T-cell (primary cell): ENCODE measurements at regions not wholly inside any gene's neighbourhood (a gene's known extent, or its start where the extent isn't known, plus 50 kb on each side); places are given as distances from the start of the nearest gene placed in this dataset.

ENCODE experiments used
- ATAC-seq, 4 experiments: fragments of 200-7000 bp in 3 of 4; fragments of 150-1000 bp in 1 of 4; cut with Tn5 transposase; replicated peaks in 1 of 4; 1 replicate in 3 of 4; 2 replicates in 1 of 4; pipeline ENCODE4 v1.10.0; 2021; ENCODE audit warnings: moderate library complexity in 3 of 4, mild to moderate bottlenecking in 2 of 4, moderate number of reproducible peaks in 1 of 4
- CTCF ChIA-PET, 2 donors: fragments of 300-600 bp; sonication (Branson Sonifier 250); formaldehyde crosslinking; loops; one replicate each; lab custom pipeline; 2022; ENCODE audit warnings: antibody characterized with exemption in 2 of 2; lab: Charles Lee
- POLR2A ChIA-PET, 2 donors: fragments of 300-600 bp; sonication (Branson Sonifier 250); formaldehyde crosslinking; loops; one replicate each; lab custom pipeline; 2022; ENCODE audit warnings: antibody characterized with exemption in 2 of 2; lab: Charles Lee
- DNase-seq, 35 experiments: peaks; one replicate each; pipeline versions ENCODE4 v3.0.0 to v3.0.0-alpha.2; 2013 to 2023
- H3K27ac ChIP-seq: one replicate; pipeline ENCODE4 v1.5.1; 2013; ENCODE audit warnings: low read length
- H3K27me3 ChIP-seq, 2 experiments: replicated peaks in 1 of 2; 1 replicate in 1 of 2; 2 replicates in 1 of 2; pipeline versions ENCODE4 v1.6.1 to v1.7.0; 2013; ENCODE audit warnings: low read length in 1 of 2, mixed read lengths in 1 of 2; ENCODE audit not compliant: control insufficient read depth in 2 of 2, insufficient read depth in 2 of 2; ENCODE audit errors: extremely low read depth in 1 of 2
- H3K36me3 ChIP-seq, 2 donors: 1 replicate in 1 of 2; 2 replicates in 1 of 2; pipeline versions ENCODE4 v1.6.1 to v1.7.0; 2013; ENCODE audit warnings: low read length in 1 of 2; ENCODE audit not compliant: control insufficient read depth in 2 of 2, insufficient read depth in 1 of 2; ENCODE audit errors: extremely low read depth in 1 of 2
- H3K4me1 ChIP-seq, 2 experiments: 1 replicate in 1 of 2; 2 replicates in 1 of 2; pipeline versions ENCODE4 v1.6.1 to v1.7.0; 2013; ENCODE audit warnings: low read length in 2 of 2, mixed read lengths in 1 of 2; ENCODE audit not compliant: insufficient read depth in 2 of 2, control insufficient read depth in 1 of 2; ENCODE audit errors: extremely low read depth in 1 of 2
- H3K4me3 ChIP-seq, 2 donors: 1 replicate in 1 of 2; 2 replicates in 1 of 2; pipeline versions ENCODE4 v1.5.1 to v1.7.0; 2013; ENCODE audit warnings: mild to moderate bottlenecking in 2 of 2, low read length in 1 of 2, moderate library complexity in 1 of 2; ENCODE audit not compliant: control insufficient read depth in 1 of 2; ENCODE audit errors: extremely low read depth in 1 of 2
- H3K9me3 ChIP-seq: 2 replicates; pipeline ENCODE4 v1.7.0; 2013
- H3K27ac Mint-ChIP-seq, 2 donors: one replicate each; pipeline ENCODE4 v1.8.0; 2020 to 2021; ENCODE audit warnings: mild to moderate bottlenecking in 2 of 2, mixed read lengths in 2 of 2
- H3K27me3 Mint-ChIP-seq, 2 donors: one replicate each; pipeline ENCODE4 v1.8.0; 2021 to 2022; ENCODE audit warnings: mixed read lengths in 2 of 2
- H3K36me3 Mint-ChIP-seq: one replicate; pipeline ENCODE4 v1.8.0; 2021; ENCODE audit warnings: mixed read lengths
- H3K4me1 Mint-ChIP-seq, 3 donors: one replicate each; pipeline ENCODE4 v1.8.0; 2020 to 2022; ENCODE audit warnings: mixed read lengths in 3 of 3, mild to moderate bottlenecking in 1 of 3
- H3K4me3 Mint-ChIP-seq, 3 donors: one replicate each; pipeline ENCODE4 v1.8.0; 2020 to 2022; ENCODE audit warnings: mild to moderate bottlenecking in 3 of 3, mixed read lengths in 3 of 3, moderate library complexity in 3 of 3
- H3K9me3 Mint-ChIP-seq, 3 donors: one replicate each; pipeline ENCODE4 v1.8.0; 2020 to 2022; ENCODE audit warnings: mixed read lengths in 3 of 3
- WGBS: methylation state at CpG from one replicate; pipeline ENCODE4 v1.1.5; 2013; ENCODE audit warnings: missing lambda C conversion rate; ENCODE audit not compliant: insufficient coverage; 5-methylcytosine and 5-hydroxymethylcytosine counted together

DNA sequence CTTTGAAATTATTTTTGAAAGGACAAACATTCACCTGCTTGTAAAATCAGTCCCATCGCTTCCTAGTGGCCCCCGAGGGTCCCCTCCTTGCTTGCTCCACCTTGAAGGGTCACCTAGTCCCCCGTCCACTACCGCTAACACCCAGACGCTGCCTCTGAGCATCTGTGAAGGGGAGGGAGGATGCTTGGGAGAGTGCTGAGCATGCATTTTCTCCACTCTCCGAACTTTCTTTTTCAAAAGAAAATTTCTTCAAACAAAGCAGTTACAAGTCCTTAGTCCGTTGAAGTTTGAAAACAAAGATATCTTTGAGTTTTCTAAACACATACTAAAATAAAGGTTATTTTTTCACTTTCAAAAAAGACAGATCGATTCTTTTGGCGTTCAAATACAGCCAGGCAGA, 224.3 kb upstream of the ARID1B start:
- DNase-seq = no peak
- 83% methylated on average over 1 of the region's 9 CpGs for WGBS
- CTCF ChIA-PET = no interaction called here
- Mint-ChIP-seq H3K4me3 (no peak overlapping the region), H3K36me3 (no peaks in the 10 kb centered on the region), H3K9me3 (no peaks in the 10 kb centered on the region), H3K27ac (no peak overlapping the region), H3K27me3 (peaks cover 0 to 3% of the 10 kb centered on the region in 2 donors), H3K4me1 (peaks cover 0 to 2% (median 0%) of the 10 kb centered on the region in 3 donors)
- Histone ChIP-seq H3K27ac (no peak overlapping the region), H3K9me3 (no peaks in the 10 kb centered on the region), H3K36me3 (no peaks in the 10 kb centered on the region), H3K4me3 (no peak overlapping the region), H3K27me3 (peaks cover 0 to 4% of the 10 kb centered on the region in 2 experiments), H3K4me1 (no peaks in the 10 kb centered on the region)
- ATAC-seq = no peak
- POLR2A ChIA-PET = no interaction called here

DNA sequence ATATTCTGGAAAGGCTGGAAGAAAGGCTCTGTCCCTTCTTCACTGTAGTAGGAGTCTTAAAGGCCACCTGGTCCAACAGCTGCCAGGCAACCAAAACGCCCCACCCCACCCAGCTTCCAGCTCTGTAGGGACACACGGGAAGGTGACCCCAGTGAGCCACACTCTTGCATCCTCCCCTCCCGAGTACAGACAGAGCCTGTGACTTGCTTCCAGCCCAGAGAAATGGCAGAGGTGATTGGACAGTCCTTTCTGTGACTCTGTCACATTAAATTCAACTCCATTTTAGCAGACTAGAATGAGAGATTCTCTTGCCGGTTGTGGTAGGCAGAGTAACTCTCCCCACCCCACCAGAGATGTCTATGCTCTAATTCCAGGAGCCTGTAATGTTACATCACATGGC, 226.2 kb upstream of the ARID1B start:
- Histone ChIP-seq H3K4me3 (no peak overlapping the region), H3K9me3 (no peaks in the 10 kb centered on the region), H3K27ac (no peak overlapping the region), H3K4me1 (no peaks in the 10 kb centered on the region), H3K27me3 (no peaks in the 10 kb centered on the region), H3K36me3 (no peaks in the 10 kb centered on the region)
- H3K27ac Mint-ChIP-seq = no peak overlapping the region
- WGBS = 68% methylated on average over 3 of the region's 4 CpGs
- DNase-seq (no peak), ATAC-seq (no peak)
- no peaks in the 10 kb centered on the region for H3K27me3 Mint-ChIP-seq
- ChIA-PET CTCF (no interaction called here), POLR2A (no interaction called here)
- no peaks in the 10 kb centered on the region for H3K9me3 Mint-ChIP-seq
- H3K36me3 Mint-ChIP-seq = no peaks in the 10 kb centered on the region
- no peaks in the 10 kb centered on the region for H3K4me1 Mint-ChIP-seq
- H3K4me3 Mint-ChIP-seq = no peak overlapping the region

DNA sequence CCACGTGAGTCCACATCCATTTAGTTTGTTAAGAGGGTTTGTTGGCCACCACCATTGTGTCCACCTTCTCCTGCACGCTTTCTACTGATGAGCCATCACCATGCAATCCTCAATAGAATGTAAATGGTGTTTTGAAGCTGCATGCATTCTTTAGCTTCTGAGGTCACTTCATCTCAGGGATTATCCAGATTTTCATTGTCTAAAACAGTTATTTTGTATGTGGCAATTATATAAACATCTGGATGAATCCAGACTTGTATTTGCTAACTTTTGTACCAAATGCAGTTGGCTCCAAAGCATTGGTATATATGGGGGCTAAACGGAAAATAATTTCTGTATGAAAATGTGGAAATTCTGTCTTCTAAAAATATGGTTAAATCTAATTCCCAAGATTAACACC, 231.2 kb upstream of the ARID1B start:
- Mint-ChIP-seq H3K4me3 (no peak overlapping the region), H3K9me3 (no peaks in the 10 kb centered on the region), H3K4me1 (no peaks in the 10 kb centered on the region), H3K36me3 (no peaks in the 10 kb centered on the region), H3K27ac (no peak overlapping the region), H3K27me3 (peaks cover 0 to 4% of the 10 kb centered on the region in 2 donors)
- H3K27me3 ChIP-seq = no peaks in the 10 kb centered on the region
- no peaks in the 10 kb centered on the region for H3K4me1 ChIP-seq
- DNase-seq (no peak), ATAC-seq (no peak)
- CTCF ChIA-PET = no interaction called here
- no peaks in the 10 kb centered on the region for H3K36me3 ChIP-seq
- no peaks in the 10 kb centered on the region for H3K9me3 ChIP-seq
- no CpG with 5 or more reads among the region's 3 CpGs for WGBS
- no peak overlapping the region for H3K27ac ChIP-seq
- POLR2A ChIA-PET = no interaction called here
- no peak overlapping the region for H3K4me3 ChIP-seq

DNA sequence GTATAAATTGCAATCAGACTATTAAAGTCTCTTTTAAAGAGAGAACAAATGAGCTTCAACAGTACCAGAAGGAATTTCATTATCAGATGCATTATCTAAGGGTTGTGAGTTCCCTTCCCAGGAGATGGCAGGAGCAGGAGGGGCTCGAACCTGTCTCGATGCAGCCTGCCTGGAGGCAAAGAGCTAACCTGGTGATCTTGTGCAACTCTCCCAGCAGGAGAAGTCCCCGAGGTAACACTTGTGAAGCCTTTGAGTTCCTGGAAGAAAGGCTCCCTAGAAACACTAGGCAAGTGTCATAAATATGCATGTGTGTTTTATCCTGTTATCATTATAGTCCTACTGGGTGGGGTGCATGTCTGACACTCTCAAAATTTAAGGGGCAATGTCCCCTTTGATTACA, 232.2 kb upstream of the ARID1B start:
- H3K9me3 Mint-ChIP-seq = no peaks in the 10 kb centered on the region
- Histone ChIP-seq H3K27ac (no peak overlapping the region), H3K4me1 (no peaks in the 10 kb centered on the region), H3K4me3 (no peak overlapping the region), H3K36me3 (no peaks in the 10 kb centered on the region), H3K27me3 (no peaks in the 10 kb centered on the region), H3K9me3 (no peaks in the 10 kb centered on the region)
- H3K27me3 Mint-ChIP-seq = peaks cover 0 to 4% of the 10 kb centered on the region in 2 donors
- CTCF ChIA-PET = interaction anchor here in 1 of 2 donors (0.5 kb wide), 1 partner anchor 403 kb away, joined by 3 read pairs; no protein-coding TSS in a partner anchor
- WGBS = 60% methylated on average over 2 of the region's 3 CpGs
- POLR2A ChIA-PET = no interaction called here
- no peaks in the 10 kb centered on the region for H3K36me3 Mint-ChIP-seq
- ATAC-seq (no peak), DNase-seq (no peak)
- no peak overlapping the region for H3K27ac Mint-ChIP-seq
- no peaks in the 10 kb centered on the region for H3K4me1 Mint-ChIP-seq
- no peak overlapping the region for H3K4me3 Mint-ChIP-seq

DNA sequence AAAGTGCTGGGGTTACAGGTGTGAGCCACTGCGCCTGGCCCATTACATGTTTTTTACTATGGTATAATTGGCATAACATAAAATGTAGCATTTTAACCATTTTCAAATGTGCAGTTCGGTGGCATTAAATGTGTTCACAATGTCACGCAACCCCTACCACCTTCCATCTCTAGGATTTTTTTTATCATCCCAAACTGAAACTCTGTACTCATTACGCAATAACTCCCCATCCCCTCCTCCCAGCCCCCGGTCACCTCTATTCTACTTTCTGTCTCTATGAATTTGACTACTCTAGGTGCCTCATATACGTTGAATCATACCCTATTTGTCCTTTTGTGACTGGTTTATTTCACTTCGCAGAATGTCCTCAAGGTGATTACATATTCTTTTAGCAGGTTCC, 233.1 kb upstream of the ARID1B start:
- Histone ChIP-seq H3K9me3 (no peaks in the 10 kb centered on the region), H3K36me3 (no peaks in the 10 kb centered on the region), H3K4me3 (no peak overlapping the region), H3K27me3 (peaks cover 0 to 2% of the 10 kb centered on the region in 2 experiments), H3K27ac (no peak overlapping the region), H3K4me1 (no peaks in the 10 kb centered on the region)
- CTCF ChIA-PET = no interaction called here
- no peaks in the 10 kb centered on the region for H3K9me3 Mint-ChIP-seq
- DNase-seq (no peak), ATAC-seq (no peak)
- H3K36me3 Mint-ChIP-seq = no peaks in the 10 kb centered on the region
- H3K4me1 Mint-ChIP-seq = no peaks in the 10 kb centered on the region
- WGBS = 91% methylated on average over 4 of the region's 7 CpGs
- H3K27me3 Mint-ChIP-seq = peaks cover 0 to 4% of the 10 kb centered on the region in 2 donors
- POLR2A ChIA-PET = no interaction called here
- no peak overlapping the region for H3K27ac Mint-ChIP-seq
- H3K4me3 Mint-ChIP-seq = no peak overlapping the region

DNA sequence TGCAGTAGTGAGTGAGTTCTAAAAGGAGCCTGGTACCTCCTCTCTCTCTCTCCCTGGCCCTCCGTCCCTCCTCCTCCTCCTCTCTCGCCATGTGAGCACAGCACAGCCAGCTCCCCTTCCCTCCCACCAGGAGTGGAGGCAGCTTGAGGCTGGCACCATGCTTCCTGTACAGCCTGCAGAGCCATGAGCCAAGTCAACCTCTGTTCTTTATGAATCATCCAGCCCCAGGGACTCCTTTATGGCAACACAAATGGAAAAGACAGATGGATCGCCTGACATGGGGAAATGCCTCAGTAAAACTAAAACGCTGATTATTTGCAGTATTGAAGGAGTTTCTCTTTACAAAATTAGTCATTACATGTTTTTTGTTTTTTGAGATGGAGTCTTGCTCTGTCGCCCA, 233.7 kb upstream of the ARID1B start:
- ATAC-seq (no peak), DNase-seq (no peak)
- Histone ChIP-seq H3K27me3 (peaks cover 0 to 2% of the 10 kb centered on the region in 2 experiments), H3K4me3 (no peak overlapping the region), H3K4me1 (no peaks in the 10 kb centered on the region), H3K27ac (no peak overlapping the region), H3K36me3 (no peaks in the 10 kb centered on the region), H3K9me3 (no peaks in the 10 kb centered on the region)
- no CpG with 5 or more reads among the region's 5 CpGs for WGBS
- no peaks in the 10 kb centered on the region for H3K36me3 Mint-ChIP-seq
- H3K9me3 Mint-ChIP-seq = no peaks in the 10 kb centered on the region
- H3K4me3 Mint-ChIP-seq = no peak overlapping the region
- peaks cover 0 to 4% of the 10 kb centered on the region in 2 donors for H3K27me3 Mint-ChIP-seq
- ChIA-PET CTCF (no interaction called here), POLR2A (no interaction called here)
- no peaks in the 10 kb centered on the region for H3K4me1 Mint-ChIP-seq
- no peak overlapping the region for H3K27ac Mint-ChIP-seq
